DND-41 (cell line): ENCODE measurements at regions not wholly inside any gene's neighbourhood (a gene's known extent, or its start where the extent isn't known, plus 50 kb on each side); places are given as distances from the start of the nearest gene placed in this dataset.

Experiments
- EZH2 ChIP-seq: IDR thresholded peaks from 3 replicates; pipeline ENCODE4 v1.6.1; 2012; ENCODE audit warnings: borderline replicate concordance, low read depth, mild to moderate bottlenecking, moderate library complexity, low read length, inconsistent platforms; ENCODE audit not compliant: severe bottlenecking
- TF ChIP-seq, protein P1 (sequence below): IDR thresholded peaks from 2 replicates; pipeline ENCODE4 v1.5.1; 2012; ENCODE audit warnings: borderline replicate concordance, low read length, moderate library complexity, mild to moderate bottlenecking; ENCODE audit not compliant: poor library complexity, severe bottlenecking; ENCODE audit errors: extremely low read depth

DNA sequence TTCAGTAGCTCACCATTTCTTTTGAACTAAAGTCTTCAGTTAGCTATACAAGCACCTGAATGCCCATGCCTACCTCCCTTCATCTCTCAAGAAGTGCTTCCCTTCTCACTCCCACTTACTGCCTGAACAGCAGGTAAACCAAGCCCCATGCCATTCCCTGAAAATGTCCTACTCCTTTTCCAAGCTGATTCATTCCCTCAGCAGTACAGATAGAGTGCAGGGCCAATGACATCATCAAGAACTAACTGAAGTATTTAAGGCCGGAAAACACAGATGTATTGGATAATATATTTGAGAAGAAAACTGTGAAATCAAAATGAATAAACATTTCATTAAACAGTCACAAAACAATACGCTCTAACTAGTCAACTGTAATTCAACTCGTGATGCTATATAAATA, 478.8 kb upstream of the CDH11 start:
- no peak for TF ChIP-seq EZH2
- TF ChIP-seq, protein P1, sequence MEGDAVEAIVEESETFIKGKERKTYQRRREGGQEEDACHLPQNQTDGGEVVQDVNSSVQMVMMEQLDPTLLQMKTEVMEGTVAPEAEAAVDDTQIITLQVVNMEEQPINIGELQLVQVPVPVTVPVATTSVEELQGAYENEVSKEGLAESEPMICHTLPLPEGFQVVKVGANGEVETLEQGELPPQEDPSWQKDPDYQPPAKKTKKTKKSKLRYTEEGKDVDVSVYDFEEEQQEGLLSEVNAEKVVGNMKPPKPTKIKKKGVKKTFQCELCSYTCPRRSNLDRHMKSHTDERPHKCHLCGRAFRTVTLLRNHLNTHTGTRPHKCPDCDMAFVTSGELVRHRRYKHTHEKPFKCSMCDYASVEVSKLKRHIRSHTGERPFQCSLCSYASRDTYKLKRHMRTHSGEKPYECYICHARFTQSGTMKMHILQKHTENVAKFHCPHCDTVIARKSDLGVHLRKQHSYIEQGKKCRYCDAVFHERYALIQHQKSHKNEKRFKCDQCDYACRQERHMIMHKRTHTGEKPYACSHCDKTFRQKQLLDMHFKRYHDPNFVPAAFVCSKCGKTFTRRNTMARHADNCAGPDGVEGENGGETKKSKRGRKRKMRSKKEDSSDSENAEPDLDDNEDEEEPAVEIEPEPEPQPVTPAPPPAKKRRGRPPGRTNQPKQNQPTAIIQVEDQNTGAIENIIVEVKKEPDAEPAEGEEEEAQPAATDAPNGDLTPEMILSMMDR = no peak
